CD4-positive, alpha-beta T cell treated with Interleukin-17A for 4 hours (primary cell): ENCODE measurements at regions not wholly inside any gene's neighbourhood (a gene's known extent, or its start where the extent isn't known, plus 50 kb on each side); places are given as distances from the start of the nearest gene placed in this dataset.

Experiments
- DNase-seq: peaks from one replicate; pipeline ENCODE4 v3.0.0-alpha.2; 2020; ENCODE audit warnings: mixed read lengths

- DNase-seq, result no peak
Measured at GRCh38 chr6:12426121-12426520, 136.0 kb downstream of the EDN1 start.

- no peak for DNase-seq
Measured at GRCh38 chr6:12431023-12431422, 140.9 kb downstream of the EDN1 start.

- DNase-seq, result no peak
Measured at GRCh38 chr6:12436224-12436623, 146.1 kb downstream of the EDN1 start.

GRCh38 chr6:12436683-12437082 is 146.5 kb downstream of the EDN1 start:
- no peak for DNase-seq

GRCh38 chr6:12439296-12439695 is 149.1 kb downstream of the EDN1 start:
- DNase-seq, result no peak

GRCh38 chr6:12440981-12441380 is 150.8 kb downstream of the EDN1 start:
- DNase-seq, result no peak

- no peak for DNase-seq
Measured at GRCh38 chr6:12442455-12442854, 152.3 kb downstream of the EDN1 start.

GRCh38 chr6:12446394-12446793 is 156.2 kb downstream of the EDN1 start:
- no peak for DNase-seq

GRCh38 chr6:12449447-12449846 is 159.3 kb downstream of the EDN1 start:
- no peak for DNase-seq

- DNase-seq, result no peak
Measured at GRCh38 chr6:12450467-12450866, 160.3 kb downstream of the EDN1 start.

- DNase-seq, result no peak
Measured at GRCh38 chr6:12456343-12456742, 166.2 kb downstream of the EDN1 start.

GRCh38 chr6:12457094-12457493 is 166.9 kb downstream of the EDN1 start:
- no peak for DNase-seq

- DNase-seq, result no peak
Measured at GRCh38 chr6:12458558-12458957, 168.4 kb downstream of the EDN1 start.

GRCh38 chr6:12459945-12460661 is 169.9 kb downstream of the EDN1 start:
- no peak for DNase-seq

GRCh38 chr6:12467706-12468670 is 177.8 kb downstream of the EDN1 start:
- DNase-seq, result no peak

GRCh38 chr6:12472601-12473038 is 182.5 kb downstream of the EDN1 start:
- no peak for DNase-seq

- DNase-seq, result no peak
Measured at GRCh38 chr6:12473494-12473893, 183.3 kb downstream of the EDN1 start.

- DNase-seq, result no peak
Measured at GRCh38 chr6:12474167-12475140, 184.3 kb downstream of the EDN1 start.

GRCh38 chr6:12476484-12476883 is 186.3 kb downstream of the EDN1 start:
- DNase-seq, result no peak

- no peak for DNase-seq
Measured at GRCh38 chr6:12477616-12478015, 187.5 kb downstream of the EDN1 start.

GRCh38 chr6:12478921-12479320 is 188.8 kb downstream of the EDN1 start:
- DNase-seq, result no peak

GRCh38 chr6:12479451-12479850 is 189.3 kb downstream of the EDN1 start:
- DNase-seq, result no peak

- no peak for DNase-seq
Measured at GRCh38 chr6:12479881-12480280, 189.7 kb downstream of the EDN1 start.
